Thyroid gland (tissue), 4 donors: ENCODE measurements at regions not wholly inside any gene's neighbourhood (a gene's known extent, or its start where the extent isn't known, plus 50 kb on each side); places are given as distances from the start of the nearest gene placed in this dataset.

Experiments used
- POLR2A ChIP-seq, 2 donors: fragments of 450-650 bp; IDR thresholded peaks; one replicate each; pipeline ENCODE4 v1.6.1; 2017; ENCODE audit warnings: antibody characterized with exemption in 2 of 2, mild to moderate bottlenecking in 2 of 2, moderate library complexity in 1 of 2
- TF ChIP-seq, protein P1 (sequence below), 6 experiments: fragments of 200-600 bp in 3 of 6; fragments of 450-650 bp in 3 of 6; sonication (generic) in 3 of 6; IDR thresholded peaks; one replicate each; pipeline ENCODE4 v1.5.1; 2016 to 2019; ENCODE audit warnings: antibody characterized with exemption in 6 of 6, mild to moderate bottlenecking in 2 of 6, inconsistent platforms in 1 of 6, moderate library complexity in 1 of 6

DNA sequence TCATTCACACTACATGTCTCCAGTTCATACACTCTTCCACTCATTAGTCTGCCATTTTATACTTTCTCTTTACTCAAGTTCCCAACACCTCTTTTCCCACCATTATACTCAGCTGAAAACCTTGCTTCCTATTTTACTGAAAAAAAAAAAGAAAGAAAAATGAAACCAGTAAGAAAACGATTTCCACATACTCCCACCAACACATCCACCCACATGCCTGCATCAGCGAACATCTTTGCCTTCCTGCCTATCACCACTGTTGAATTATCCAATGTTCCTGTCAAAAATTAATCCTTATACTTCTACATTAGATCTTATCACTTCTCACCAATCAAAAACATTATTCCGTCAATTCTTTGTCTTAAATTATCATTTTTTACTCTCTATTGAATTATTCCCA lies 188.1 kb upstream of the FAM241A start:
- TF ChIP-seq, protein P1, sequence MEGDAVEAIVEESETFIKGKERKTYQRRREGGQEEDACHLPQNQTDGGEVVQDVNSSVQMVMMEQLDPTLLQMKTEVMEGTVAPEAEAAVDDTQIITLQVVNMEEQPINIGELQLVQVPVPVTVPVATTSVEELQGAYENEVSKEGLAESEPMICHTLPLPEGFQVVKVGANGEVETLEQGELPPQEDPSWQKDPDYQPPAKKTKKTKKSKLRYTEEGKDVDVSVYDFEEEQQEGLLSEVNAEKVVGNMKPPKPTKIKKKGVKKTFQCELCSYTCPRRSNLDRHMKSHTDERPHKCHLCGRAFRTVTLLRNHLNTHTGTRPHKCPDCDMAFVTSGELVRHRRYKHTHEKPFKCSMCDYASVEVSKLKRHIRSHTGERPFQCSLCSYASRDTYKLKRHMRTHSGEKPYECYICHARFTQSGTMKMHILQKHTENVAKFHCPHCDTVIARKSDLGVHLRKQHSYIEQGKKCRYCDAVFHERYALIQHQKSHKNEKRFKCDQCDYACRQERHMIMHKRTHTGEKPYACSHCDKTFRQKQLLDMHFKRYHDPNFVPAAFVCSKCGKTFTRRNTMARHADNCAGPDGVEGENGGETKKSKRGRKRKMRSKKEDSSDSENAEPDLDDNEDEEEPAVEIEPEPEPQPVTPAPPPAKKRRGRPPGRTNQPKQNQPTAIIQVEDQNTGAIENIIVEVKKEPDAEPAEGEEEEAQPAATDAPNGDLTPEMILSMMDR (IDR thresholded peaks at IDR 0.05): no peak
- TF ChIP-seq POLR2A (IDR thresholded peaks at IDR 0.05): no peak
